Smooth muscle cell (in vitro differentiated cells): ENCODE measurements at regions not wholly inside any gene's neighbourhood (a gene's known extent, or its start where the extent isn't known, plus 50 kb on each side); places are given as distances from the start of the nearest gene placed in this dataset.

Source experiments
- DNase-seq: peaks from one replicate; lab custom pipeline; 2025; ENCODE audit not compliant: unreplicated experiment; lab: John Stamatoyannopoulos, UW
- H2AFZ ChIP-seq: fragments of 200-600 bp; sonication (generic); 2 replicates; pipeline ENCODE4 v1.6.0; 2016; ENCODE audit warnings: antibody characterized with exemption, low read depth, mild to moderate bottlenecking
- H3F3A ChIP-seq: fragments of 200-600 bp; sonication (generic); 2 replicates; pipeline ENCODE4 v1.6.0; 2017; ENCODE audit warnings: antibody characterized with exemption, low read depth
- H3K27ac ChIP-seq: fragments of 200-600 bp; sonication (generic); 2 replicates; pipeline ENCODE4 v1.5.1; 2016; ENCODE audit warnings: low read depth, mild to moderate bottlenecking
- H3K27me3 ChIP-seq: fragments of 200-600 bp; sonication (generic); 2 replicates; pipeline ENCODE4 v1.6.1; 2016; ENCODE audit warnings: low read depth, mild to moderate bottlenecking
- H3K36me3 ChIP-seq: fragments of 200-600 bp; sonication (generic); 2 replicates; pipeline ENCODE4 v1.5.1; 2016; ENCODE audit warnings: low read depth
- H3K4me1 ChIP-seq: fragments of 200-600 bp; sonication (generic); 2 replicates; pipeline ENCODE4 v1.5.1; 2016; ENCODE audit warnings: low read depth
- H3K4me2 ChIP-seq: fragments of 200-600 bp; sonication (generic); 2 replicates; pipeline ENCODE4 v1.6.0; 2016; ENCODE audit warnings: mild to moderate bottlenecking
- H3K4me3 ChIP-seq: fragments of 200-600 bp; sonication (generic); 2 replicates; pipeline ENCODE4 v1.5.1; 2016; ENCODE audit warnings: mild to moderate bottlenecking
- H3K79me2 ChIP-seq: fragments of 200-600 bp; sonication (generic); 2 replicates; pipeline ENCODE4 v1.6.0; 2016; ENCODE audit warnings: low read depth, mild to moderate bottlenecking
- H3K9ac ChIP-seq: fragments of 200-600 bp; sonication (generic); 2 replicates; pipeline ENCODE4 v1.6.0; 2016; ENCODE audit warnings: low read depth
- H3K9me3 ChIP-seq: fragments of 200-600 bp; sonication (generic); replicated peaks from 2 replicates; pipeline ENCODE4 v1.5.1; 2016; ENCODE audit warnings: low read depth
- H4K20me1 ChIP-seq: fragments of 200-600 bp; sonication (generic); 2 replicates; pipeline ENCODE4 v1.6.0; 2016; ENCODE audit warnings: low read depth
- CTCF ChIP-seq: fragments of 200-600 bp; sonication (generic); IDR thresholded peaks from 2 replicates; pipeline ENCODE4 v1.5.1; 2017; ENCODE audit warnings: borderline replicate concordance, mild to moderate bottlenecking, antibody characterized with exemption; ENCODE audit not compliant: insufficient read depth, poor library complexity, severe bottlenecking
- WGBS: methylation state at CpG from one replicate; pipeline ENCODE4 v1.1.7; 2016; ENCODE audit warnings: low lambda C conversion rate; 5-methylcytosine and 5-hydroxymethylcytosine counted together

GRCh38 chr9:87276327-87276841 is 221.3 kb upstream of the DAPK1 start:
- H3K27ac ChIP-seq = peak overlapping the region; percentile 73
- H3K9me3 ChIP-seq = no peaks in the 10 kb centered on the region
- H3K79me2 ChIP-seq = no peaks in the 10 kb centered on the region
- peak overlapping the region; percentile 36 for H3K4me2 ChIP-seq
- H4K20me1 ChIP-seq = no peaks in the 10 kb centered on the region
- peaks cover 12% of the 10 kb centered on the region for H3F3A ChIP-seq
- no peaks in the 10 kb centered on the region for H3K36me3 ChIP-seq
- no peaks in the 10 kb centered on the region for H3K4me1 ChIP-seq
- H3K4me3 ChIP-seq = no peak overlapping the region
- WGBS = 44% methylated on average over 8 of the region's 8 CpGs
- no peaks in the 10 kb centered on the region for H3K27me3 ChIP-seq
- no peak for DNase-seq
- H3K9ac ChIP-seq = no peak overlapping the region
- TF ChIP-seq CTCF = no peak
- peak overlapping the region; percentile 0 for H2AFZ ChIP-seq

DNA sequence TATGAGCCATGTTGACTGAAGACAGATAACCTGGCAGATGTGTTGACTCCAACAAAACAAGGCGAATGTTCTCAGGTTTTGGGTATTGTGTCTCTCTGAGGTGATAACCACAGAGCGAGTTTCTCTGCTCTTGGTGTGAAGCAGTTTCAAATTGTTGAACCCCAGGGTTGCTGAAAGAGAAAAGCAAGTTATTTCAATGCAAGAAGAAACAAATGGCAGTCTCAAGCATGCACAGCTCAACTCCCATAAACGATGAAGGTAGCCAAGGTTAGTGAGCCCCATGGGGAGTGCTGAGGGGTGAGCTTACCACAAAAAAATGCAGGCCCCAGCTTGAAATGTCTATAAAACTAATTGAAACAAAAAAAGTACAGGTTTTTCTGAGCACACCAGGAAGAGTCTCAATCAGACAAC is 220.8 kb upstream of the DAPK1 start:
- Histone ChIP-seq H4K20me1 (no peaks in the 10 kb centered on the region), H3K4me1 (no peaks in the 10 kb centered on the region), H3F3A (peaks cover 12% of the 10 kb centered on the region), H3K79me2 (no peaks in the 10 kb centered on the region), H2AFZ (peak overlapping the region; percentile 0), H3K4me3 (no peak overlapping the region), H3K4me2 (peak overlapping the region; percentile 36), H3K27ac (peak overlapping the region; percentile 73), H3K27me3 (no peaks in the 10 kb centered on the region), H3K9me3 (no peaks in the 10 kb centered on the region), H3K36me3 (no peaks in the 10 kb centered on the region), H3K9ac (no peak overlapping the region)
- WGBS = 65% methylated on average over 3 of the region's 3 CpGs
- no peak for DNase-seq
- no peak for TF ChIP-seq CTCF

DNA sequence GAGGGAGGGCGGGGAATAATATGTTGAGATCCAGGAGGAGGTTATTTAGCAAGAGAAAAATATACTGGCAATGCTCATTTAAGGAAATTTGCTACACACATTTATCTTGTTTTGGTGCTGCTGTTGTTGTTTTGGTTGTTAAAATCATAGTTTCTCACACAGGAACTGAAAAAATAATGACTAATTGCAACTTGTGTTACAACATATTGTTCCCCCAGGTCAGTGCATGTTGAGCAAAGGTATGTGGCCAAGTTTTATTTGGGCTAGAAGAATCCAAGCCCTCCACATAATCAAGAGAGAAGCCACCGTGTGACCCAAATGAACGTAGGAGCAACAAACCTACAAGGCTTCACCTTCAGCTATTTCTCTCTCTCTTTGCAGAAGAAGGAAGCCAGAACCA is 220.3 kb upstream of the DAPK1 start:
- no peak overlapping the region for H3K9ac ChIP-seq
- no peak for DNase-seq
- no peak overlapping the region for H2AFZ ChIP-seq
- H3K9me3 ChIP-seq = no peaks in the 10 kb centered on the region
- H3K27me3 ChIP-seq = no peaks in the 10 kb centered on the region
- TF ChIP-seq CTCF = no peak
- peaks cover 12% of the 10 kb centered on the region for H3F3A ChIP-seq
- no peaks in the 10 kb centered on the region for H3K36me3 ChIP-seq
- H3K27ac ChIP-seq = peak overlapping the region; percentile 73
- H4K20me1 ChIP-seq = no peaks in the 10 kb centered on the region
- no peak overlapping the region for H3K4me3 ChIP-seq
- H3K4me1 ChIP-seq = no peaks in the 10 kb centered on the region
- H3K79me2 ChIP-seq = no peaks in the 10 kb centered on the region
- 86% methylated on average over 3 of the region's 3 CpGs for WGBS
- peak overlapping the region; percentile 36 for H3K4me2 ChIP-seq
